GM21717 (cell line): ENCODE measurements at regions not wholly inside any gene's neighbourhood (a gene's known extent, or its start where the extent isn't known, plus 50 kb on each side); places are given as distances from the start of the nearest gene placed in this dataset.

ENCODE experiments used
- ATAC-seq: cut with Tn5 transposase; IDR thresholded peaks from one replicate; pipeline ENCODE4 v1.9.1; 2021; ENCODE audit warnings: mild to moderate bottlenecking, moderate library complexity; ENCODE audit not compliant: unreplicated experiment

GRCh38 chr10:56662765-56663447, 301.8 kb upstream of the ZWINT start:
- peak; percentile 93 for ATAC-seq

- ATAC-seq, result no peak
Observed at GRCh38 chr10:56653289-56653688, 292.2 kb upstream of the ZWINT start.

- ATAC-seq, result no peak
Observed at GRCh38 chr10:56646329-56647111, 285.5 kb upstream of the ZWINT start.

- ATAC-seq, result peak; percentile 100
Observed at GRCh38 chr10:56633876-56634452, 272.9 kb upstream of the ZWINT start.

GRCh38 chr10:56632537-56632936, 271.5 kb upstream of the ZWINT start:
- ATAC-seq, result no peak

GRCh38 chr10:56624082-56624481, 263.0 kb upstream of the ZWINT start:
- no peak for ATAC-seq

- ATAC-seq, result no peak
Observed at GRCh38 chr10:56623064-56623463, 262.0 kb upstream of the ZWINT start.

GRCh38 chr10:56622335-56622973, 261.4 kb upstream of the ZWINT start:
- peak; percentile 93 for ATAC-seq

GRCh38 chr10:56606202-56606601, 245.1 kb upstream of the ZWINT start:
- ATAC-seq, result no peak

GRCh38 chr10:56605051-56605450, 244.0 kb upstream of the ZWINT start:
- no peak for ATAC-seq

- ATAC-seq, result no peak
Observed at GRCh38 chr10:56604624-56605023, 243.6 kb upstream of the ZWINT start.

- ATAC-seq, result no peak
Observed at GRCh38 chr10:56599201-56599600, 238.1 kb upstream of the ZWINT start.

- ATAC-seq, result no peak
Observed at GRCh38 chr10:56596257-56596656, 235.2 kb upstream of the ZWINT start.

- ATAC-seq, result no peak
Observed at GRCh38 chr10:56593120-56593519, 232.1 kb upstream of the ZWINT start.

GRCh38 chr10:56586461-56586891, 225.4 kb upstream of the ZWINT start:
- no peak for ATAC-seq

- no peak for ATAC-seq
Observed at GRCh38 chr10:56585447-56586171, 224.6 kb upstream of the ZWINT start.

GRCh38 chr10:56583316-56583715, 222.3 kb upstream of the ZWINT start:
- ATAC-seq, result no peak

- ATAC-seq, result no peak
Observed at GRCh38 chr10:56567580-56567979, 206.5 kb upstream of the ZWINT start.

- no peak for ATAC-seq
Observed at GRCh38 chr10:56561336-56561735, 200.3 kb upstream of the ZWINT start.

GRCh38 chr10:56551037-56551436, 190.0 kb upstream of the ZWINT start:
- no peak for ATAC-seq

GRCh38 chr10:56547163-56547562, 186.1 kb upstream of the ZWINT start:
- no peak for ATAC-seq
